Middle frontal gyrus (tissue), 1 donor: ENCODE measurements at regions not wholly inside any gene's neighbourhood (a gene's known extent, or its start where the extent isn't known, plus 50 kb on each side); places are given as distances from the start of the nearest gene placed in this dataset.
"Not testable (repeated sequence)": the region's sequence is repeated elsewhere in the genome, so short reads cannot be mapped to it uniquely, and the experiment has no call there.

Source experiments
- DNase-seq: peaks from one replicate; pipeline ENCODE4 v3.0.0-alpha.2; 2015; ENCODE audit warnings: low spot score; ENCODE audit errors: extremely low spot score

DNA sequence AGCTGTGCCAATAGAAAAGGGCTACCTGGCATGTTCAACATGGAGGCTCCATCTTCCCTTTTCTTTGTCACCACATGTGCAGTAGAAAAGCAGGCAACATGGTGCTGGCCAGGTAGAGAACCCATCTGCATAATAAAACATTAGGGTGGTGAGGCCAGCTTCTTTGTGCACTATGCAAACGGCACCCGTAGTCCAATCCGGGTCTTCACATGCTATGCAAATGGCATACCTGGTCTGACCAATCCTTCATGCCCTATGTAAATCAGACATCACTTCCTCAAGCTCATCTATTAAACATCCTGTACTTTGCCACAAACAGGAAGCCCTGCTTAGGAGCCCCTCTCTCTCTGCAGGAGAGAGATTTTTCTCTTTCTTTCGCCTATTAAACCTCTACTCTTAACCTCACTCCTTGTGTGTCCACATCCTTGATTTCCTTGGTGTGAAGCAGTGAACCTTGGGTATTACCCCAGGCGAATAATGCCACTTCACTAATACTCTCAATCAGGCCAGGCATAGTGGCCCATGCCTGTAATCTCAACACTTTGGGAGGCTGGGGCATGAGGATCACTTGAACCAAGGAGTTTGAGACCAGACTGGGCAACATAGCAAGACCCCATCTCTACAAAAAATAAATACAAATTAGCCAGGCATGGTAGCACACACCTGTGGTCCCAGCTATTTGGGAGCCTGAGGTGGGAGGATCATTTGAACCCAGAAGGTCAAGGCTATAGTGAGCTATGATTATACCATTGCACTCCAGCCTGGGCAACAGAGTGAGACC is 111.3 kb upstream of the MRI1 start:
- no peak for DNase-seq

- no peak for DNase-seq
These were observed 117.6 kb upstream of the MRI1 start for GRCh38 chr19:13646758-13647157.

DNA sequence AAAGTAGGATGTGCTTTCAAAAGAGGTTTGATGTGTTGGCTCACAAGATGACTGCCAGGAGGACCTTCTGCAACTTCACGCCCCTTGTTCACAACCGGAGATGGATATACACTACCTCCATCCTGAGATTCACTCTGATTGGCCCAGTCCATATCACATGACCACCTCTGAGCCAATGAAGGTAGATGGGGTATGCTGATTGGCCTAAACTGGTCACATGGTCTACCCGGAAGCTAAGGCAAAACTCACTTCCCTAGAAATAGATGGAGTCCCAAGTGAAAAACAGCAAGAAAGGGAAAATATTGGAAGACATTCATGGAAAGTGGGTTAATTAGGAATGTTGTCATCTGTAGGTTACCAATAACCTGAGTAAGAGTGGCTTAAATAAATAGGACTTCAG is 119.7 kb upstream of the MRI1 start:
- no peak for DNase-seq

DNA sequence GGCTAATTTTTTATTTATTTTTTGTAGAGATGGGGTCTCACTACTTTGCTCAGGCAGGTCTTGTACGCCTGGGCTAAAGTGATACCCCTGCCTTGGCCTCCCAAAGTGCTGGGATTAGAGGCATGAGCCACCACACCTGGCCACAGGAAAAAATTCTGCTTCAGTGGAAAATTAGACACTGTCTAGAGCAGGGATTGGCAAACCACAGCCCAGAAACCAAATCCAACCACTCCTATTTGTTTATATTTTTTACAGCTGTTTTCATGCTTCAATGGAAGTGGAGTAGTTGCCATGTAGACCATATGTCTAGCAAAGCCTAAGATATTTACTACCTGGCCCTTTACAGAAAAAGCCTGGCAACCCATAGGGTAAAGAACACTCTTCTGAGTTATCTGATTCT is 123.7 kb upstream of the MRI1 start:
- DNase-seq, result no peak

GRCh38 chr19:13639342-13639929 is 124.9 kb upstream of the MRI1 start:
- DNase-seq, result no peak

- no peak for DNase-seq
These were observed 126.7 kb upstream of the MRI1 start for GRCh38 chr19:13637664-13638063.

- no peak for DNase-seq
These were observed 128.4 kb upstream of the CACNA1A start for GRCh38 chr19:13634658-13635057.

DNA sequence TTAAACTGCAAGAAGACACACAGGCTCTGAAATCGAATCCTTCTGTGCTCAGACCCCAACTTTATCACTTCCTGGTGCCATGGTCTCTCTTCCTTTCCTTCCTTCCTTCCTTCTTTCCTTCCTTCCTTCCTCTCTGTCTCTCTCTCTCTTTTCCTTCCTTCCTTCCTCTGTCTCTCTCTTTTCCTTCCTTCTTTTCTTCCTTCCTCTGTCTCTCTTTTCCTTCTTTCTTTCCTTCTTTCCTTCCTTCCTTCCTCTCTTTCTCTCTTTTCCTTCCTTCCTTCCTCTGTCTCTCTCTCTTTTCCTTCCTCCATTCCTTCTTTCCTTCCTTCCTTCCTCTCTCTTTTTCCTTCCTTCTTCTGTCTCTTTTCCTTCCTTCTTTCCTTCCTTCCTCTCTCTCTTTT is 127.2 kb upstream of the CACNA1A start:
- no peak for DNase-seq

DNA sequence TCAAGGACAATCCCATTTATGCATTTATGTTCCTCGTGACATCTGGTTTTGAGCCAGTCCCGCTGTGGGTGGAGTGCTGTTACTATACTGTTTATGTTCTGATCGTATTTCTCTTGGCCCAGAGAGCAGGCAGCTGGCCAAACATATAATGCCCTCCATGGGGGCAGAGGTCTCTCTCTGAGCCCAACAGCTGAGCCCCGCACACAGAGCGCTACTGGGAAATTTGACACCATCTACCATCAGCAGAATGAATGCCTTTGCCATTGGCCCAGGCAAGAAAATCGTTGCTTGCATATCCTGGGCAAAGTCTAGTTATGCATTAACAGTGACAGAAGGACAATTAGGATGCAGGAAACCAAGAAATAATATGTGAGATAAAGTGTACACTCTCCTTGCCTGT is 126.8 kb upstream of the CACNA1A start:
- no peak for DNase-seq

GRCh38 chr19:13632164-13632563 is 125.9 kb upstream of the CACNA1A start:
- not testable (repeated sequence) for DNase-seq

GRCh38 chr19:13629687-13630357 is 123.5 kb upstream of the CACNA1A start:
- DNase-seq, result no peak

- DNase-seq, result no peak
These were observed 121.3 kb upstream of the CACNA1A start for GRCh38 chr19:13627531-13627930.

- no peak for DNase-seq
These were observed 117.7 kb upstream of the CACNA1A start for GRCh38 chr19:13623716-13624710.

- DNase-seq, result no peak
These were observed 116.8 kb upstream of the CACNA1A start for GRCh38 chr19:13622766-13623715.

DNA sequence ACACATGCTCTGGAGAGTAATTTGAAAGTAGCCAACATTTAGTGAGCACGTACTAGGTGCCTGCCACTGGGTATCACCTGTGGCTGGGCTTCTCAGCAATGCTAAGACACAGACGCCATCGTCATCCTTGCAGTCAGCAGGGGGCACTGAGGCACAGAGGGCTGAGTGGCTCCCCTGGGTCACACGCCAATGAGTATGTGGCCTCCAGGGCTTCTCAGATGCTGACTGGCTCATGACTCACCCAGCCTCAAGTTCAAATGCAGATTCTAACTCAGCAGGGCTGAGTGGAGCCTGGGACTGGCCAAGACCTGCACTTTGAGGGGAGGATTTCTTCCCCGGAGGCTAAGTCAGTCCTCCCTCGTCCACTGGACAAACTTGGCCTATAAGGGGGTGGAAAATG is 115.1 kb upstream of the CACNA1A start:
- DNase-seq, result no peak

DNA sequence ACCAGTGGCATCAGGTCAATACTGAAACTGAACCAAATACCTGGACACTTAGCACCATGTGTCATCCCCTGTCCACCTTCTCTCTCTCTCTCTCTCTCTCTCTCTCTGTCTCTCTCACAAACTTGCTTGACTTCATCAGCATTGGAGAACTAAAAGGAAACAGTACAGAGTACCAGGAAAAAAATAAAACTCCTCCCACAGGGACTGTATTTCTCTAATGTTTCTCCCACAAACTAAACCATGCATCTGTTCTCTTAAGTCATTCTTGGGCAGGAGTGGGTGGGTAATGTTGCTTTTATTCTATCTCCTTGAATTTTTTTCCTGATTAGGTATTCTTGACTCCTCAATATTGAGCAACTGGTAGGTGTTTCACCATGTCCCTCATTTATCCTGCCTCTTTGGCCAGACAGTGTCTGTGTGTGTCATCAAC is 112.9 kb upstream of the CACNA1A start:
- no peak for DNase-seq

DNA sequence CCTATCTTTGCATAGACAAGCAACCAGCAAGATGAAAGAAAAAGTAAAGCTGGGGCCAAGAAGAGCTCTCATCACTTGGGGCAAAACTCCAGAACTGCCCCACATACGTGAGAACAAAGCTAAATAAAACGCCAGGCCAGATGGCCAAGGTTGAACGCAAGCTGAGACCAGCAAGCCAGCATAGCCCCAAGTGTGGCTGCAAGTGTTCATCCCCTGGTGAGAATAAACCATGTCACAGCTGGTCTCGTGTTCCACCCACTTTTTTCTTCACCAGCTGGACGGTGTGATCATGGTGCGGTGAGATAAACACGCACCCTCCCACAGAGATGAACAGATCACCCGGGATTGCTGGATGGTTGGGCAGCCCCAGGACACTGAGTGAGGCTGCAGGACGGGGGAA is 109.6 kb upstream of the CACNA1A start:
- no peak for DNase-seq

GRCh38 chr19:13613447-13613846 is 107.2 kb upstream of the CACNA1A start:
- DNase-seq, result no peak

DNA sequence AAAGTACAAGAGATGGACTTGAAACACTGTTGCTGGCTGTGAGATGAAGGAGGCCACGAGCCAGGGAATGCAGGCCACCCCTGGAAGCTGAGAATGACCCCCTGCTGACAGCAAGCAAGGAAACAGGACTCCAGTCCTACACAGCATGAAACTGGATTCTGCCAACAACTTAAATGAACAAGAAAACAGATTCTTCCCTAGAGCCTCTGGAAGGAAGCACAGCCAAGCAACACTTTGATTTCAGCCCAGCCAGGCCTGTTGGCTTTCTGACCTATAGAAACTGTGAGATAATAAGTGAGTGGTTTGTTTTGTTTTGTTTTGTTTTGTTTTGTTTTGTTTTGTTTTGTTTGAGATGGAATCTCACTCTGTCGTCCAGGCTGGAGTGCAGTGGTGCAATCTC is 105.3 kb upstream of the CACNA1A start:
- no peak for DNase-seq

GRCh38 chr19:13610039-13610691 is 103.9 kb upstream of the CACNA1A start:
- no peak for DNase-seq
